ENCODE measurements at regions not wholly inside any gene's neighbourhood (a gene's known extent, or its start where the extent isn't known, plus 50 kb on each side); places are given as distances from the start of the nearest gene placed in this dataset.

GRCh38 chr15:30788595-30788994 lies 115.1 kb upstream of the FAN1 start:
- TF ChIP-seq, protein P1, sequence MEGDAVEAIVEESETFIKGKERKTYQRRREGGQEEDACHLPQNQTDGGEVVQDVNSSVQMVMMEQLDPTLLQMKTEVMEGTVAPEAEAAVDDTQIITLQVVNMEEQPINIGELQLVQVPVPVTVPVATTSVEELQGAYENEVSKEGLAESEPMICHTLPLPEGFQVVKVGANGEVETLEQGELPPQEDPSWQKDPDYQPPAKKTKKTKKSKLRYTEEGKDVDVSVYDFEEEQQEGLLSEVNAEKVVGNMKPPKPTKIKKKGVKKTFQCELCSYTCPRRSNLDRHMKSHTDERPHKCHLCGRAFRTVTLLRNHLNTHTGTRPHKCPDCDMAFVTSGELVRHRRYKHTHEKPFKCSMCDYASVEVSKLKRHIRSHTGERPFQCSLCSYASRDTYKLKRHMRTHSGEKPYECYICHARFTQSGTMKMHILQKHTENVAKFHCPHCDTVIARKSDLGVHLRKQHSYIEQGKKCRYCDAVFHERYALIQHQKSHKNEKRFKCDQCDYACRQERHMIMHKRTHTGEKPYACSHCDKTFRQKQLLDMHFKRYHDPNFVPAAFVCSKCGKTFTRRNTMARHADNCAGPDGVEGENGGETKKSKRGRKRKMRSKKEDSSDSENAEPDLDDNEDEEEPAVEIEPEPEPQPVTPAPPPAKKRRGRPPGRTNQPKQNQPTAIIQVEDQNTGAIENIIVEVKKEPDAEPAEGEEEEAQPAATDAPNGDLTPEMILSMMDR (conservative IDR thresholded peaks at IDR 0.05; ENCODE audit: low read length): no peak
- no peak for TF ChIP-seq EZH2phosphoT487 (IDR thresholded peaks at IDR 0.05; ENCODE audit: borderline replicate concordance, low read depth, low read length)
